ENCODE measurements at regions not wholly inside any gene's neighbourhood (a gene's known extent, or its start where the extent isn't known, plus 50 kb on each side); places are given as distances from the start of the nearest gene placed in this dataset.
"Not testable (repeated sequence)": the region's sequence is repeated elsewhere in the genome, so short reads cannot be mapped to it uniquely, and the experiment has no call there.

DNA sequence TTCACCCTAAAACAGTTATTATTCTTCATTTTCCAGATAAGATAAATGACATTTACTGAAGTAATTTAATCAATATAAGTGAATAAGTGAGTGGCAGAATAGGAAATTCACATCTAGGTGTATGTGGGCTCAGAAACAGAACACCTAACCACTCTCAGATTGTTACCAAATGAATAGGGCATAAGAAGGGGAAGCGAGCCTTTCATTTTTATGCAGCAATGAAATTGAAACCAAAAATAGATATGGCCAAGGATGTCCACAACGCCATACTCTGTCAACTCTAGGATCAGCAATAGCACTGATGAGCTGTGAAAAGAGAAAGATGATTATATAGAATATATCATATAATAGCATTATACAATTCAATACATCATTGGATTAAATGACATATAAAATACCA is 398.1 kb upstream of the API5 start:
- no peaks in the 10 kb centered on the region for H3K4me1 ChIP-seq (replicated peaks in 1 of 2)
- no peak for ATAC-seq (replicated peaks in 6 of 8)
- no peak overlapping the region for H3K27ac ChIP-seq
- H3K4me3 ChIP-seq: no peak overlapping the region
- in situ Hi-C loops (cut with MboI; ENCODE audit: low pct_unique_long_range_greater_than_20kb in 2 of 9, low sequenced_read_pairs in 9 of 9, unreplicated experiment in 9 of 9): no loop called here
- 0 to 100% (median 62%) methylated on average over 1 to 2 of the region's 2 CpGs; no CpG with 5 or more reads in 2 of the 10 experiments for WGBS, 10 experiments

DNA sequence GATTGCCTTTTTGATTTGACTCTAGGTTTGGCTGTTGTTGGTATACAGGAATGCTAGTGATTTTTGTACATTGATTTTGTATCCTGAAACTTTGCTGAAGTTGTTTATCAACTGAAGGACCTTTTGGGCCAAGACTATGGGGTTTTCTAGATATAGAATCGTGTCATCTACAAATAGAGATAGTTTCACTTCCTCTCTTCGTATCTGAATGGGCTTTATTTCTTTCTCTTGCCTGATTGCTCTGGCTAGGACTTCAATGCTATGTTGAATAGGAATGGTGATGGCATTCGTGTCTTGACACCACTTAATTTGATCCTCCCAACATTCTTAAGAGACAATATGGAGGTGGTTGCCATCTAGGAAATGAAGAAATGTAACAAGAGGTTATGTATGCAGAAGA is 388.1 kb upstream of the API5 start:
- Histone ChIP-seq H3K27ac (no peak overlapping the region), H3K4me3 (no peak overlapping the region), H3K4me1 (replicated peaks in 1 of 2) (no peaks in the 10 kb centered on the region)
- in situ Hi-C loops (cut with MboI; ENCODE audit: low pct_unique_long_range_greater_than_20kb in 2 of 9, low sequenced_read_pairs in 9 of 9, unreplicated experiment in 9 of 9): no loop called here
- ATAC-seq (replicated peaks in 6 of 8): no peak
- WGBS, 10 experiments: 0 to 73% (median 49%) methylated on average over 1 to 3 of the region's 3 CpGs; no CpG with 5 or more reads in 1 of the 10 experiments

GRCh38 chr11:42925916-42926315 is 385.9 kb upstream of the API5 start:
- Histone ChIP-seq H3K4me3 (no peak overlapping the region), H3K27ac (no peak overlapping the region), H3K4me1 (replicated peaks in 1 of 2) (no peaks in the 10 kb centered on the region)
- ATAC-seq (replicated peaks in 6 of 8): no peak
- in situ Hi-C loops (cut with MboI; ENCODE audit: low pct_unique_long_range_greater_than_20kb in 2 of 9, low sequenced_read_pairs in 9 of 9, unreplicated experiment in 9 of 9): no loop called here
- WGBS, 10 experiments: 17 to 100% (median 74%) methylated on average over 1 to 3 of the region's 3 CpGs; no CpG with 5 or more reads in 6 of the 10 experiments

- in situ Hi-C loops (cut with MboI; ENCODE audit: low pct_unique_long_range_greater_than_20kb in 2 of 9, low sequenced_read_pairs in 9 of 9, unreplicated experiment in 9 of 9): no loop called here
- no peaks in the 10 kb centered on the region for H3K4me1 ChIP-seq (replicated peaks in 1 of 2)
- ATAC-seq (replicated peaks in 6 of 8): no peak
- no peak overlapping the region for H3K4me3 ChIP-seq
- WGBS, 10 experiments: 6 to 100% (median 69%) methylated on average over 1 to 3 of the region's 3 CpGs
- H3K27ac ChIP-seq: no peak overlapping the region
Measured at GRCh38 chr11:42947405-42947804, 364.4 kb upstream of the API5 start.

DNA sequence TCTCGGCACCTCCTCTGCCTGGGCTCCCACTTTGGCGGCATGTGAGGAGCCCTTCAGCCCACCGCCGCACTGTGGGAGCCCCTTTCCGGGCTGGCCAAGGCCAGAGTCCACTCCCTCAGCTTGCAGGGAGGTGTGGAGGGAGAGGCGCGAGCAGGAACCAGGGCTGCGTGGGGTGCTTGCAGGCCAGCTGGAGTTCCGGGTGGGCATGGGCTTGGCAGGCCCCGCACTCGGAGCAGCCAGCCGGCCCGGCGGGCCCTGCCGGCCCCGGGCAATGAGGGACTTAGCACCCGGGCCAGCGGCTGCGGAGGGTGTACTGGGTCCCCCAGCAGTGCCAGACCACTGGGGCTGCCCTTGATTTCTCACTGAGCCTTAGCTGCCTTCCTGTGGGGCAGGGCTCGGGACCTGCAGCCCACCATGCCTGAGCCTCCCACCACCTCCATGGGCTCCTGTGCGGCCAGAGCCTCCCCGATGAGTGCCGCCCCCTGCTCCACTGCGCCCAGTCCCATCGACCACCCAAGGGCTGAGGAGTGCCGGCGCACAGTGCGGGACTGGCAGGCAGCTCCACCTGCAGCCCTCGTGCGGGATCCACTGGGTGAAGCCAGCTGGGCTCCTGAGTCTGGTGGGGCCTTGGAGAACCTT is 361.9 kb upstream of the API5 start:
- H3K4me1 ChIP-seq (replicated peaks in 1 of 2); H3K4me3 ChIP-seq; in situ Hi-C loops (cut with MboI; ENCODE audit: low pct_unique_long_range_greater_than_20kb in 2 of 9, low sequenced_read_pairs in 9 of 9, unreplicated experiment in 9 of 9); ATAC-seq (replicated peaks in 6 of 8); H3K27ac ChIP-seq: not testable (repeated sequence)
- 50 to 98% (median 78%) methylated on average over 2 to 8 of the region's 30 CpGs; no CpG with 5 or more reads in 6 of the 10 experiments for WGBS, 10 experiments

GRCh38 chr11:42951266-42951665 is 360.5 kb upstream of the API5 start:
- H3K4me3 ChIP-seq: no peak overlapping the region
- no peak overlapping the region for H3K27ac ChIP-seq
- no peak for ATAC-seq (replicated peaks in 6 of 8)
- in situ Hi-C loops (cut with MboI; ENCODE audit: low pct_unique_long_range_greater_than_20kb in 2 of 9, low sequenced_read_pairs in 9 of 9, unreplicated experiment in 9 of 9): no loop called here
- H3K4me1 ChIP-seq (replicated peaks in 1 of 2): no peaks in the 10 kb centered on the region
- WGBS, 10 experiments: 10 to 100% (median 45%) methylated on average over 1 of the region's 1 CpG; no CpG with 5 or more reads in 4 of the 10 experiments

DNA sequence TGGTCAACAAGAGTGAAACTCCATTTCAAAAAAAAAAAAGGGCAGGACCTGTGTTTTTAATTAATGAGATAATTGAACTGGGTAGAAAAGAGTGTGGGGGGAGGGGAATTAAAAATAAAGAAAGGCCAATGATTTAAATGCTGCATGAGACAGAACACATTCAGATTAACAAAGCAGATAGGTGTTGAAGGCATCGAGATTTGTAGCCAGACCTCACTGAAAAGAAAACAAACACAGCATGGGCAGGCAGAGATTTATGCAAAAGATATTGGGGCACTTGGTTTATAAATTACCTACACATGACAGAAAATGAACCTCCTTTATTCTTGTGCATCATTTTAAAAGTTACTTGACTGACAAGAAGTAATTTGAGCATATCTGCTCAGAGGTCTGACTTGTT is 354.0 kb upstream of the API5 start:
- in situ Hi-C loops (cut with MboI; ENCODE audit: low pct_unique_long_range_greater_than_20kb in 2 of 9, low sequenced_read_pairs in 9 of 9, unreplicated experiment in 9 of 9): no loop called here
- Histone ChIP-seq H3K4me1 (replicated peaks in 1 of 2) (no peaks in the 10 kb centered on the region), H3K4me3 (no peak overlapping the region), H3K27ac (no peak overlapping the region)
- ATAC-seq (replicated peaks in 6 of 8): no peak
- 0 to 80% (median 30%) methylated on average over 1 of the region's 1 CpG; no CpG with 5 or more reads in 3 of the 10 experiments for WGBS, 10 experiments

DNA sequence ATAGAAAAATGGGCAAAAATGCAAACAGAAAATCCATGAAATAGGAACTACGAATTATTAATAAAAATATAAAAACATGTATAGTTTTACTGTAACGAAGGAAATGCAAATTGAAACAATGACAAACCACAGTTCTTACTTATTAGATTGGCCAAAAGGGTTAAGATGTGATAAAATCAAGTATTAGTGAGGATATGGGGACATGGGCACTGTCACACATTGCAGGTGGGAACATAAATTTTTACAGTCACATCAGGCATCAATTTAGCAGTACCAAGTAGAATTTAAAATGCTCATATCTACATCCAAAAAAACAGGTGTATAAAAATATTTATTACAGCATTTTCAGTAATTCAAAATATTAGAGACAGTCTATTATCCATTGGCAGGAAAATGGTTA is 353.2 kb upstream of the API5 start:
- ATAC-seq (replicated peaks in 6 of 8): no peak
- in situ Hi-C loops (cut with MboI; ENCODE audit: low pct_unique_long_range_greater_than_20kb in 2 of 9, low sequenced_read_pairs in 9 of 9, unreplicated experiment in 9 of 9): no loop called here
- Histone ChIP-seq H3K27ac (no peak overlapping the region), H3K4me1 (replicated peaks in 1 of 2) (no peaks in the 10 kb centered on the region), H3K4me3 (no peak overlapping the region)
- 0 to 100% (median 64%) methylated on average over 1 to 2 of the region's 2 CpGs; no CpG with 5 or more reads in 1 of the 10 experiments for WGBS, 10 experiments

GRCh38 chr11:42960521-42961088 is 351.2 kb upstream of the API5 start:
- ATAC-seq (replicated peaks in 6 of 8): no peak
- 0 to 100% (median 78%) methylated on average over 1 of the region's 1 CpG; no CpG with 5 or more reads in 1 of the 10 experiments for WGBS, 10 experiments
- H3K4me3 ChIP-seq: no peak overlapping the region
- in situ Hi-C loops (cut with MboI; ENCODE audit: low pct_unique_long_range_greater_than_20kb in 2 of 9, low sequenced_read_pairs in 9 of 9, unreplicated experiment in 9 of 9): no loop called here
- H3K27ac ChIP-seq: no peak overlapping the region
- no peaks in the 10 kb centered on the region for H3K4me1 ChIP-seq (replicated peaks in 1 of 2)

DNA sequence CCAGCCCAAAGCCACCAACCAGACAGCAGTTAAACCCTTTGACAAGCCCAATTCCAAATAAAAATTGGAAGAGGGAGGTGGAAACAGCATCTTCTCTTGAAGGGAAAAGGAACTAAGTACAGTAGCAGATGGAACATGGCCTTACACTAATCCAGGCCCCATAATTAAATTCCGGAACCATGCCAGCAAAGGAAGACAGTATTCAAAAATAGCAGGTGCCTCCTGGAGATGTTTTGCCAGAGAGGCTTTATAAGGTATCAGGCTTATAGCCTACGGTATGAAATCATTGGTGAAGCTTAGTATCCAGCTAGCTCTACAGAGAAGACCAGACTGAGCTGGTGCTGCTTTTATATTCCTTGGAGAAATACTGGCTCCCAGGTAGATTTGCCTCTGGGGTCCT is 344.1 kb upstream of the API5 start:
- in situ Hi-C loops (cut with MboI; ENCODE audit: low pct_unique_long_range_greater_than_20kb in 2 of 9, low sequenced_read_pairs in 9 of 9, unreplicated experiment in 9 of 9): no loop called here
- 0 to 100% (median 45%) methylated on average over 1 of the region's 2 CpGs; no CpG with 5 or more reads in 2 of the 10 experiments for WGBS, 10 experiments
- no peak overlapping the region for H3K4me3 ChIP-seq
- no peak overlapping the region for H3K27ac ChIP-seq
- peaks cover 0 to 4% of the 10 kb centered on the region in 2 donors for H3K4me1 ChIP-seq (replicated peaks in 1 of 2)
- no peak for ATAC-seq (replicated peaks in 6 of 8)

DNA sequence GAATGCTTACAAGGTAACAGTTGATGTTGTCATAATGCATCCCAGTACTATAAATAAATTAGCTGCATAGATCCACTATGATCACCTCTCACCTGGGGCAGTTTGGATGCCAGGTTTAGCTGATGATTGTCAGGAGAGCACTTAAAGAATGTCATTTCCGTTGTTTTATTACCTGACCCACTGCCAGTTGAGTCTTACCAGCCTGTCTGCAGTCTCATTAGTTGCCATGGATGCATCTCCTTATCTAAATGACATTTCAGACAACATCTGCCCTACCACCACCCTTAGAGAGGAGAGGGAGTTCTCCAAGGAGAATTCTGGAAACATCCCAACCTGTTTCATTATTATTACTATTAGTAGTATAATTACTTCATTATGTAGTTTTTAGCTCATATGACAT is 339.1 kb upstream of the API5 start:
- H3K4me1 ChIP-seq (replicated peaks in 1 of 2): peaks cover 16 to 30% of the 10 kb centered on the region in 2 donors
- in situ Hi-C loops (cut with MboI; ENCODE audit: low pct_unique_long_range_greater_than_20kb in 2 of 9, low sequenced_read_pairs in 9 of 9, unreplicated experiment in 9 of 9): no loop called here
- H3K27ac ChIP-seq: no peak overlapping the region
- no peak overlapping the region for H3K4me3 ChIP-seq
- no peak for ATAC-seq (replicated peaks in 6 of 8)
- 0 to 80% (median 63%) methylated on average over 1 of the region's 1 CpG; no CpG with 5 or more reads in 4 of the 10 experiments for WGBS, 10 experiments

DNA sequence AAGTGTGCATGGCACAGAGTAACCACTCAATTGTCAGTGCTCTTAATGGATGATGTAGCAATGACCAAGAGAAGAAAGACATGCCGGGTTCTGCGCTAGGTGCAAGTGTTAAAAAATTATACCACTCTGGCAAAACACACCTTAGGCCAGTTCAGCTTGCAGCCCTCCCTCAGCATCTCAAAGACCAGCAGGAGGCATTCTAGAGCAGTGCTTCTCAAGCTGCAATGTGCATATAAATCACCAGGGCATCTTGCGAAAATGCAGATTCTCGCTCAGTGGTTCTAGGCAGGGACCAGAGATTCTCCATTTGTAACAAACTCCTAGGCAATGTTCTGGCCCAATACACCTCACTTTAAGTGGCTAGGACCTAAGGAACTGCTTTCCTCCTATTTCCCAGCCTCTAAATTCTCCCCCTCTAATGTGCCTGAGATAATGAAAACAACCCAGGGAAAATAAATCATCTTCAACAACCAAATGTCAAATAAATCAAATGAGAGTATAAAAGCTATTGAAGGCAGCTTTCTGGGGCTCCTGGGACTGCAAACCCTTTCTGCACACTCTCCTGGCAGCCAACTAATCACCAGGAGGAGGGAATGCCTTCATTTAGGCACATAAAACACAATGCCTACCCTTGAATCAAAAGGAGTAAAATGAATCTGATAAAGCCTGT is 337.2 kb upstream of the API5 start:
- H3K27ac ChIP-seq: no peak overlapping the region
- peaks cover 16 to 30% of the 10 kb centered on the region in 2 donors for H3K4me1 ChIP-seq (replicated peaks in 1 of 2)
- peak in 5 of 8 experiments; percentile 93 to 97 (median 95) for ATAC-seq (replicated peaks in 6 of 8)
- 55 to 100% (median 77%) methylated on average over 1 to 4 of the region's 4 CpGs; no CpG with 5 or more reads in 2 of the 10 experiments for WGBS, 10 experiments
- in situ Hi-C loops (cut with MboI; ENCODE audit: low pct_unique_long_range_greater_than_20kb in 2 of 9, low sequenced_read_pairs in 9 of 9, unreplicated experiment in 9 of 9): no loop called here
- no peak overlapping the region for H3K4me3 ChIP-seq

DNA sequence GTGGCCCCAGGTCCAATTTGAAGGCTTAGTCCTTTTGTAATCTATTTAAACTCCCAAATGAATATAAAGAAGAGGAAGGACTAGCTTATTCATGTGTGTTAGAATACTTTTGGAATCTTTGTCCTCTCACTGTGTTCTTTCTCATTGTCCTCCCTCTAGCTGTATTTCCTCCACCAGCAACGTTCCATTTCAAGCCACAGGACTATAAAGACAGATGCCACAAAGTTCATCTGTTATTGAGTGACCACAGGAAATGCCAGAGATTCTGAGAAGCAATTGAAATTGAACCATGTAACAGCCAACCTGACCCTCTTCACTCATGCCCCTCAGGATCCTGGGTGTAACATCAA is 336.6 kb upstream of the API5 start:
- in situ Hi-C loops (cut with MboI; ENCODE audit: low pct_unique_long_range_greater_than_20kb in 2 of 9, low sequenced_read_pairs in 9 of 9, unreplicated experiment in 9 of 9): no loop called here
- ATAC-seq (replicated peaks in 6 of 8): peak in 2 of 8 experiments; percentile 63 to 71
- Histone ChIP-seq H3K4me1 (replicated peaks in 1 of 2) (peaks cover 16 to 30% of the 10 kb centered on the region in 2 donors), H3K27ac (peak overlapping the region in 1 of 2 donors; percentile 60), H3K4me3 (no peak overlapping the region)
- WGBS, 10 experiments: 0% methylated on average over 1 of the region's 1 CpG; no CpG with 5 or more reads in 3 of the 10 experiments
